HUES64 (cell line): ENCODE measurements at regions not wholly inside any gene's neighbourhood (a gene's known extent, or its start where the extent isn't known, plus 50 kb on each side); places are given as distances from the start of the nearest gene placed in this dataset.

ENCODE experiments used
- H3K27ac ChIP-seq: 2 replicates; pipeline ENCODE4 v1.7.0; 2013; ENCODE audit warnings: low read depth, low read length, inconsistent platforms
- H3K27me3 ChIP-seq: 2 replicates; pipeline ENCODE4 v1.6.1; 2013; ENCODE audit warnings: mild to moderate bottlenecking, low read length; ENCODE audit not compliant: insufficient read depth
- H3K36me3 ChIP-seq: 2 replicates; pipeline ENCODE4 v1.6.1; 2013; ENCODE audit warnings: mild to moderate bottlenecking, low read length; ENCODE audit not compliant: insufficient read depth
- H3K4me1 ChIP-seq: 2 replicates; pipeline ENCODE4 v1.6.1; 2013; ENCODE audit warnings: mild to moderate bottlenecking, low read length, moderate library complexity; ENCODE audit not compliant: insufficient read depth
- H3K4me3 ChIP-seq: 2 replicates; pipeline ENCODE4 v1.5.1; 2013; ENCODE audit warnings: mild to moderate bottlenecking, low read length, moderate library complexity
- H3K9ac ChIP-seq: 2 replicates; pipeline ENCODE4 v1.6.1; 2013; ENCODE audit warnings: mild to moderate bottlenecking, low read depth, low read length
- H3K9me3 ChIP-seq: 2 replicates; pipeline ENCODE4 v1.6.1; 2013; ENCODE audit warnings: low read depth, low read length; ENCODE audit not compliant: insufficient read depth
- WGBS: fragments of 150-250, 120-280 bp; methylation state at CpG from one replicate; pipeline ENCODE4 v1.1.7; 2013; ENCODE audit warnings: missing lambda C conversion rate; 5-methylcytosine and 5-hydroxymethylcytosine counted together

GRCh38 chr12:25384038-25384892, 133.5 kb upstream of the KRAS start:
- Histone ChIP-seq H3K9me3 (no peaks in the 10 kb centered on the region), H3K36me3 (no peaks in the 10 kb centered on the region), H3K4me1 (peaks cover 11% of the 10 kb centered on the region; the same call in 1 of the 2 replicates), H3K27me3 (peaks cover 20% of the 10 kb centered on the region), H3K27ac (no peak overlapping the region; the same call in 1 of the 2 replicates), H3K4me3 (peak overlapping the region; percentile 83), H3K9ac (no peak overlapping the region)
- 87% methylated on average over 18 of the region's 18 CpGs for WGBS

GRCh38 chr12:25382311-25383106, 131.8 kb upstream of the KRAS start:
- Histone ChIP-seq H3K9ac (no peak overlapping the region), H3K4me3 (no peak overlapping the region)

GRCh38 chr12:25377469-25378177, 126.9 kb upstream of the KRAS start:
- no peaks in the 10 kb centered on the region for H3K4me1 ChIP-seq
- H3K9me3 ChIP-seq: no peaks in the 10 kb centered on the region
- 81% methylated on average over 5 of the region's 5 CpGs for WGBS
- no peak overlapping the region for H3K4me3 ChIP-seq
- no peak overlapping the region for H3K27ac ChIP-seq
- H3K36me3 ChIP-seq: no peaks in the 10 kb centered on the region
- H3K27me3 ChIP-seq: no peaks in the 10 kb centered on the region
- H3K9ac ChIP-seq: no peak overlapping the region

More at GRCh38 chr12:25382311-25383106, 131.8 kb upstream of the KRAS start:
- peaks cover 11% of the 10 kb centered on the region; the same call in 1 of the 2 replicates for H3K4me1 ChIP-seq
- H3K27me3 ChIP-seq: peaks cover 20% of the 10 kb centered on the region
- WGBS: 91% methylated on average over 7 of the region's 7 CpGs
- H3K36me3 ChIP-seq: no peaks in the 10 kb centered on the region
- H3K9me3 ChIP-seq: no peaks in the 10 kb centered on the region
- no peak overlapping the region for H3K27ac ChIP-seq

GRCh38 chr12:25376985-25377384, 126.3 kb upstream of the KRAS start:
- H3K9ac ChIP-seq: no peak overlapping the region
- H3K4me3 ChIP-seq: no peak overlapping the region
- H3K27me3 ChIP-seq: no peaks in the 10 kb centered on the region
- H3K27ac ChIP-seq: no peak overlapping the region
- no peaks in the 10 kb centered on the region for H3K36me3 ChIP-seq
- H3K4me1 ChIP-seq: no peaks in the 10 kb centered on the region
- H3K9me3 ChIP-seq: no peaks in the 10 kb centered on the region
- WGBS: over 99% methylated on average over 4 of the region's 4 CpGs

GRCh38 chr12:25376407-25376806, 125.7 kb upstream of the KRAS start:
- no CpG with 5 or more reads among the region's 1 CpG for WGBS
- Histone ChIP-seq H3K9ac (no peak overlapping the region), H3K27me3 (no peaks in the 10 kb centered on the region), H3K36me3 (no peaks in the 10 kb centered on the region), H3K4me1 (no peaks in the 10 kb centered on the region), H3K9me3 (no peaks in the 10 kb centered on the region), H3K27ac (no peak overlapping the region), H3K4me3 (no peak overlapping the region)

- H3K36me3 ChIP-seq: no peaks in the 10 kb centered on the region
- WGBS: 90% methylated on average over 4 of the region's 4 CpGs
- H3K4me3 ChIP-seq: no peak overlapping the region
- no peaks in the 10 kb centered on the region for H3K4me1 ChIP-seq
- H3K27ac ChIP-seq: no peak overlapping the region
- no peak overlapping the region for H3K9ac ChIP-seq
- H3K9me3 ChIP-seq: no peaks in the 10 kb centered on the region
- no peaks in the 10 kb centered on the region for H3K27me3 ChIP-seq
Observed at GRCh38 chr12:25372969-25373817, 122.5 kb upstream of the KRAS start.

- no peaks in the 10 kb centered on the region for H3K27me3 ChIP-seq
- no peak overlapping the region for H3K27ac ChIP-seq
- H3K4me1 ChIP-seq: no peaks in the 10 kb centered on the region
- H3K4me3 ChIP-seq: no peak overlapping the region
- H3K9ac ChIP-seq: no peak overlapping the region
- no peaks in the 10 kb centered on the region for H3K36me3 ChIP-seq
- no peaks in the 10 kb centered on the region for H3K9me3 ChIP-seq
Observed at GRCh38 chr12:25372002-25372401, 121.3 kb upstream of the KRAS start.

GRCh38 chr12:25368557-25368956, 117.8 kb upstream of the KRAS start:
- no peaks in the 10 kb centered on the region for H3K36me3 ChIP-seq
- H3K27ac ChIP-seq: no peak overlapping the region
- H3K9ac ChIP-seq: no peak overlapping the region
- no peaks in the 10 kb centered on the region for H3K27me3 ChIP-seq
- no peaks in the 10 kb centered on the region for H3K9me3 ChIP-seq
- peaks cover 18% of the 10 kb centered on the region for H3K4me1 ChIP-seq
- H3K4me3 ChIP-seq: no peak overlapping the region

- Histone ChIP-seq H3K36me3 (no peaks in the 10 kb centered on the region), H3K9me3 (no peaks in the 10 kb centered on the region), H3K9ac (no peak overlapping the region), H3K4me1 (peaks cover 18% of the 10 kb centered on the region), H3K4me3 (no peak overlapping the region), H3K27ac (no peak overlapping the region), H3K27me3 (no peaks in the 10 kb centered on the region)
- 94% methylated on average over 3 of the region's 3 CpGs for WGBS
Observed at GRCh38 chr12:25366122-25366521, 115.4 kb upstream of the KRAS start.

- no peak overlapping the region for H3K4me3 ChIP-seq
- H3K36me3 ChIP-seq: no peaks in the 10 kb centered on the region
- H3K27me3 ChIP-seq: no peaks in the 10 kb centered on the region
- no peak overlapping the region for H3K9ac ChIP-seq
- peak overlapping the region; percentile 89; the same call in 1 of the 2 replicates for H3K27ac ChIP-seq
- WGBS: 60% methylated on average over 3 of the region's 3 CpGs
- peaks cover 18% of the 10 kb centered on the region for H3K4me1 ChIP-seq
- no peaks in the 10 kb centered on the region for H3K9me3 ChIP-seq
Observed at GRCh38 chr12:25365340-25365730, 114.6 kb upstream of the KRAS start.
